ENCODE measurements at regions not wholly inside any gene's neighbourhood (a gene's known extent, or its start where the extent isn't known, plus 50 kb on each side); places are given as distances from the start of the nearest gene placed in this dataset.

GRCh38 chr20:53816872-53817398, 223.3 kb upstream of the ZNF217 start:
- in situ Hi-C loops (cut with MboI; ENCODE audit: low pct_unique_long_range_greater_than_20kb, low sequenced_read_pairs, unreplicated experiment), result loop anchor here (25.0 kb wide), 1 partner anchor 405 kb away; no protein-coding TSS in a partner anchor
- no peak for TF ChIP-seq CTCF (IDR thresholded peaks at IDR 0.05; ENCODE audit: extremely low read depth, insufficient read depth, missing control alignments)
- no peak for DNase-seq (ENCODE audit: low spot score)

- in situ Hi-C loops (cut with MboI; ENCODE audit: low pct_unique_long_range_greater_than_20kb, low sequenced_read_pairs, unreplicated experiment), result loop anchor here (25.0 kb wide), 1 partner anchor 403 kb away; no protein-coding TSS in a partner anchor
- DNase-seq (ENCODE audit: low spot score), result no peak
- no peak for TF ChIP-seq CTCF (IDR thresholded peaks at IDR 0.05; ENCODE audit: extremely low read depth, insufficient read depth, missing control alignments)
These were observed 221.9 kb upstream of the ZNF217 start for GRCh38 chr20:53815509-53815908.

- DNase-seq (ENCODE audit: low spot score), result no peak
- in situ Hi-C loops (cut with MboI; ENCODE audit: low pct_unique_long_range_greater_than_20kb, low sequenced_read_pairs, unreplicated experiment), result loop anchor here (25.0 kb wide), 1 partner anchor 402 kb away; no protein-coding TSS in a partner anchor
- no peak for TF ChIP-seq CTCF (IDR thresholded peaks at IDR 0.05; ENCODE audit: extremely low read depth, insufficient read depth, missing control alignments)
These were observed 220.4 kb upstream of the ZNF217 start for GRCh38 chr20:53814060-53814459.

GRCh38 chr20:53813636-53814035, 220.0 kb upstream of the ZNF217 start:
- in situ Hi-C loops (cut with MboI; ENCODE audit: low pct_unique_long_range_greater_than_20kb, low sequenced_read_pairs, unreplicated experiment), result loop anchor here (25.0 kb wide), 1 partner anchor 401 kb away; no protein-coding TSS in a partner anchor
- TF ChIP-seq CTCF (IDR thresholded peaks at IDR 0.05; ENCODE audit: extremely low read depth, insufficient read depth, missing control alignments), result no peak
- no peak for DNase-seq (ENCODE audit: low spot score)

GRCh38 chr20:53811577-53811976, 217.9 kb upstream of the ZNF217 start:
- no peak for DNase-seq (ENCODE audit: low spot score)
- in situ Hi-C loops (cut with MboI; ENCODE audit: low pct_unique_long_range_greater_than_20kb, low sequenced_read_pairs, unreplicated experiment), result loop anchor here (25.0 kb wide), 1 partner anchor 399 kb away; no protein-coding TSS in a partner anchor
- TF ChIP-seq CTCF (IDR thresholded peaks at IDR 0.05; ENCODE audit: extremely low read depth, insufficient read depth, missing control alignments), result no peak

GRCh38 chr20:53810661-53811355, 217.2 kb upstream of the ZNF217 start:
- in situ Hi-C loops (cut with MboI; ENCODE audit: low pct_unique_long_range_greater_than_20kb, low sequenced_read_pairs, unreplicated experiment), result loop anchor here (25.0 kb wide), 1 partner anchor 399 kb away; no protein-coding TSS in a partner anchor
- no peak for TF ChIP-seq CTCF (IDR thresholded peaks at IDR 0.05; ENCODE audit: extremely low read depth, insufficient read depth, missing control alignments)
- DNase-seq (ENCODE audit: low spot score), result no peak
